Keratinocyte (primary cell): ENCODE measurements at regions not wholly inside any gene's neighbourhood (a gene's known extent, or its start where the extent isn't known, plus 50 kb on each side); places are given as distances from the start of the nearest gene placed in this dataset.

Experiments used
- DNase-seq: peaks from one replicate; pipeline ENCODE4 v3.0.0-alpha.2; 2011; ENCODE audit warnings: low read depth, missing footprints, low spot score
- FAIRE-seq: peaks from 2 replicates; lab custom pipeline; 2011; peaks lifted over from hg19 to GRCh38; lab: Jason Lieb, UNC
- H2AFZ ChIP-seq: 2 replicates; pipeline ENCODE4 v1.6.0; 2012; ENCODE audit warnings: low read length, control low read depth, inconsistent platforms; ENCODE audit not compliant: control insufficient read depth
- H3K27ac ChIP-seq: 2 replicates; pipeline ENCODE4 v1.5.1; 2011; ENCODE audit warnings: low read length; ENCODE audit not compliant: control insufficient read depth, insufficient read depth
- H3K27me3 ChIP-seq: 3 replicates; pipeline ENCODE4 v1.6.0; 2011; ENCODE audit warnings: low read length; ENCODE audit not compliant: control insufficient read depth, insufficient read depth; ENCODE audit errors: extremely low read depth
- H3K36me3 ChIP-seq, 2 experiments: 2 replicates in 1 of 2; 3 replicates in 1 of 2; pipeline ENCODE4 v1.5.1; 2011; ENCODE audit warnings: low read length in 2 of 2, mild to moderate bottlenecking in 1 of 2; ENCODE audit not compliant: control insufficient read depth in 2 of 2, insufficient read depth in 2 of 2; ENCODE audit errors: extremely low read depth in 1 of 2
- H3K4me1 ChIP-seq: 3 replicates; pipeline ENCODE4 v1.5.1; 2011; ENCODE audit warnings: low read length; ENCODE audit not compliant: control insufficient read depth, insufficient read depth; ENCODE audit errors: extremely low read depth
- H3K4me2 ChIP-seq: 3 replicates; pipeline ENCODE4 v1.6.0; 2011; ENCODE audit warnings: low read depth, low read length; ENCODE audit not compliant: control insufficient read depth, insufficient read depth; ENCODE audit errors: extremely low read depth
- H3K4me3 ChIP-seq, 3 experiments: fragments of 200-600 bp in 1 of 3; sonication (generic) in 1 of 3; 2 replicates in 2 of 3; 3 replicates in 1 of 3; pipeline ENCODE4 v1.5.1; 2011 to 2016; ENCODE audit warnings: low read length in 3 of 3, mild to moderate bottlenecking in 3 of 3, control low read depth in 2 of 3, inconsistent platforms in 1 of 3, low read depth in 1 of 3, mixed read lengths in 1 of 3, mixed run types in 1 of 3, moderate library complexity in 1 of 3; ENCODE audit not compliant: control insufficient read depth in 2 of 3, insufficient read depth in 2 of 3; ENCODE audit errors: extremely low read depth in 1 of 3
- H3K79me2 ChIP-seq: 2 replicates; pipeline ENCODE4 v1.6.0; 2012; ENCODE audit warnings: low read length; ENCODE audit not compliant: control insufficient read depth, insufficient read depth
- H3K9ac ChIP-seq: 3 replicates; pipeline ENCODE4 v1.6.0; 2011; ENCODE audit warnings: low read length; ENCODE audit not compliant: control insufficient read depth, insufficient read depth; ENCODE audit errors: extremely low read depth
- H3K9me1 ChIP-seq: 3 replicates; pipeline ENCODE4 v1.6.0; 2011; ENCODE audit warnings: low read length; ENCODE audit not compliant: control insufficient read depth, insufficient read depth; ENCODE audit errors: extremely low read depth
- H3K9me3 ChIP-seq: 2 replicates; pipeline ENCODE4 v1.5.1; 2012; ENCODE audit warnings: low read depth, low read length; ENCODE audit not compliant: control insufficient read depth
- H4K20me1 ChIP-seq: 3 replicates; pipeline ENCODE4 v1.6.0; 2011; ENCODE audit warnings: low read length; ENCODE audit not compliant: control insufficient read depth, insufficient read depth; ENCODE audit errors: extremely low read depth
- CTCF ChIP-seq, 3 experiments: IDR thresholded peaks in 1 of 3; conservative IDR thresholded peaks in 1 of 3; optimal IDR thresholded peaks in 1 of 3; 2 replicates in 2 of 3; 3 replicates in 1 of 3; pipeline versions ENCODE3 to v1.5.1; 2011; ENCODE audit warnings: low read length in 3 of 3, mild to moderate bottlenecking in 3 of 3, moderate library complexity in 2 of 3, control low read depth in 1 of 3, inconsistent platforms in 1 of 3; ENCODE audit not compliant: insufficient read depth in 2 of 3; ENCODE audit errors: extremely low read depth in 1 of 3
- EZH2 ChIP-seq: IDR thresholded peaks from one replicate; pipeline ENCODE4 v1.6.1; 2012; ENCODE audit warnings: inconsistent platforms, mild to moderate bottlenecking, low read length, moderate library complexity
- dilution Hi-C: fragments of 300-500 bp; cut with MboI; formaldehyde crosslinking; loops from one replicate; pipeline ENCODE4 v1.7.0; 2020; ENCODE audit warnings: low sequenced_read_pairs; ENCODE audit not compliant: extremely low pct_ligation_motif_present

- Histone ChIP-seq H3K27ac (no peak overlapping the region), H3K4me1 (no peaks in the 10 kb centered on the region), H3K9ac (no peak overlapping the region), H2AFZ (no peak overlapping the region), H3K79me2 (no peaks in the 10 kb centered on the region), H4K20me1 (no peaks in the 10 kb centered on the region), H3K27me3 (peaks cover 40% of the 10 kb centered on the region), H3K4me3 (no peak overlapping the region), H3K4me2 (no peak overlapping the region), H3K36me3 (no peaks in the 10 kb centered on the region), H3K9me3 (no peaks in the 10 kb centered on the region), H3K9me1 (no peaks in the 10 kb centered on the region)
- dilution Hi-C loops, result no loop called here
- FAIRE-seq (no peak), DNase-seq (no peak)
- TF ChIP-seq EZH2 (no peak), CTCF (optimal IDR thresholded peaks at IDR 0.05 in 1 of 3, IDR thresholded peaks at IDR 0.05 in 1 of 3, conservative IDR thresholded peaks at IDR 0.05 in 1 of 3; ENCODE audit: extremely low read depth in 1 of 3, insufficient read depth in 2 of 3, low read length in 3 of 3) (no peak)
Measured at GRCh38 chr4:3660928-3661515, 105.2 kb upstream of the ADRA2C start.

DNA sequence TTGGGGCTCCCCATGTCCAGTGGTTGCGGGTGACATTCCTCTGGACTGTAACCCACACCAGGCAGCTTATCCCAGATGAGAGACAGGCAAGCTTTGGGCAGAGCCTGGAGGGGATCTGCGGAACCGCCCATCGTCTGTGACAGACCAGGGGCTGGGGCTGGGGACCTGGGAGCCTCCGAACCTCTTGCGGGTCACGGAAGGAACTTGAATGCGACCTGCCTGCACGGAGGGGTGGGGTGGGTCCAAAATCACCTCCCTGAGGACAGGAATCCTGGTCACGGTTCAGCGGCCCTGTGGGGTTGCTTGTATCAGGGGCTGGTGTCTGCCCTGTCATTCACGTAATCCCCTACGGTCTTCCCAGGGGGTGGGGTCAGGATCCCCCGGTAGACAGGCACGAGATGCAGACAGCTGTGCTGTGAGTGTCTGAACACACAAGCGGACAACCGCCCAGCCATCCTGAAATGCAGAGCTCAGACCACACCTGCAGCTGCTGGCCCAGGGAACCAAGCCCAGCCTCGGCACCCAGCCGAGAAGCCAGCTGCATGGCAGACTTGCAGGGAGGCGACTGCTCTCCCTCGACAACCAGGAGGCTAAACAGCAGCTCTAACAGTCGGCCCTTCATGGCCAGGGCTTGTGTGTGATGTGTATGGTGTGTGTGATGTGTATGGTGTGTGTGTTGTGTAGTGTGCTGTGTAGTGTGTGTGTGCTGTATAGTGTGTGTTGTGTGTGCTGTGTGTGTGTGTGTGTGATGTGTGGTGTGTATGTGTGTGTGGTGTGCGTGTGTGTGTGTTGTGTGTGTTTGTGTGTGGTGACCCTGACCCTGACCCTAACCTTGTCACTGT, 105.9 kb upstream of the ADRA2C start:
- H3K27me3 ChIP-seq, result peaks cover 44% of the 10 kb centered on the region

More for the DNA sequence above, 105.9 kb upstream of the ADRA2C start:
- Histone ChIP-seq H3K4me1 (no peaks in the 10 kb centered on the region), H3K79me2 (no peaks in the 10 kb centered on the region), H3K9ac (no peak overlapping the region), H3K4me2 (no peak overlapping the region), H3K9me1 (no peaks in the 10 kb centered on the region), H3K27ac (no peak overlapping the region), H2AFZ (no peak overlapping the region), H3K9me3 (no peaks in the 10 kb centered on the region), H3K36me3 (no peaks in the 10 kb centered on the region), H4K20me1 (no peaks in the 10 kb centered on the region), H3K4me3 (no peak overlapping the region)
- no peak for DNase-seq
- no peak for TF ChIP-seq EZH2
- TF ChIP-seq CTCF (optimal IDR thresholded peaks at IDR 0.05 in 1 of 3, IDR thresholded peaks at IDR 0.05 in 1 of 3, conservative IDR thresholded peaks at IDR 0.05 in 1 of 3; ENCODE audit: extremely low read depth in 1 of 3, insufficient read depth in 2 of 3, low read length in 3 of 3), result no peak
- FAIRE-seq, result no peak
- dilution Hi-C loops, result no loop called here
